ENCODE measurements at regions not wholly inside any gene's neighbourhood (a gene's known extent, or its start where the extent isn't known, plus 50 kb on each side); places are given as distances from the start of the nearest gene placed in this dataset.

DNA sequence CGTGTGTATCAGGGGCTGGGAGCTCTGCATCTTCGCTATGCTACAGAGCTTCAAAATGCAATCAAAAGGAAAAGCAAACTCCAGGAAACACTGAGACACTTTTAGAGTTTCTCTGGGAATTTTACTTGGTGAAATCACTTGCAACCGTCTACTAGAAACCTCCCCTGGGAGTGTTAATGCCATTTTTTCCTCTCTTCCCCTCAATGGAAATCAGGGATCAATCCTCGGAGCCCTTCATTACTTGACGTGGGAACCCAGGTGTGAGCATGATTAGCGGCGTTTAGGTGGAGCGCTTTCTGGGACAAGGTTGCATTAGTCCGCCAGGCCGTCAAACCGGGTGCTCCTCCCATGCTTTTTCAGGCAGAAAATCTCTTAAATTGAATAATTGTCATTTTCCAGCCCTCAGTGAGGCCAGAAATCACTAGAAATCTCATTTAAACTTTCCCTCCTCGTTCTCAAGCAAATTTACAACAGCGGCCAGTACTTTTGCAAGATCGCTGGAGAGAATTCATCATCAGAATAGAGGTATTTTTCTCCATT lies 191.3 kb downstream of the IRX1 start:
- no peak for DNase-seq
- Histone ChIP-seq H4K5ac (ENCODE audit: insufficient read length, low read depth, low read length) (no peak overlapping the region), H2AK5ac (ENCODE audit: insufficient read length, low read length) (no peak overlapping the region), H3K79me2 (ENCODE audit: insufficient read depth, low read length) (no peaks in the 10 kb centered on the region), H3K4me2 (ENCODE audit: insufficient read depth, insufficient read length, low read length) (no peak overlapping the region), H2AFZ (ENCODE audit: low read length) (no peak overlapping the region), H2BK20ac (ENCODE audit: low read depth, low read length, poor library complexity, severe bottlenecking) (no peak overlapping the region), H3K27ac (ENCODE audit: insufficient read length, low read depth, low read length) (peak overlapping the region; percentile 36), H2BK5ac (ENCODE audit: insufficient read length, low read length) (no peak overlapping the region), H3K27me3 (ENCODE audit: insufficient read depth, low read length) (no peaks in the 10 kb centered on the region), H3K56ac (ENCODE audit: insufficient read length, low read depth, low read length) (no peak overlapping the region), H2BK120ac (ENCODE audit: low read depth, low read length, poor library complexity, severe bottlenecking) (no peak overlapping the region), H4K91ac (ENCODE audit: insufficient read length, low read depth, low read length) (no peak overlapping the region), H3K18ac (ENCODE audit: insufficient read length, low read depth, low read length) (no peak overlapping the region), H3K9me3 (ENCODE audit: control insufficient read depth, low read depth, low read length) (no peaks in the 10 kb centered on the region), H3T11ph (ENCODE audit: low read length) (no peak overlapping the region), H2BK12ac (ENCODE audit: insufficient read length, low read depth, low read length) (no peak overlapping the region), H3K14ac (ENCODE audit: insufficient read depth, low read length) (no peak overlapping the region), H3K23me2 (ENCODE audit: insufficient read length, low read depth, low read length, poor library complexity, severe bottlenecking) (peaks cover 3% of the 10 kb centered on the region), H3K79me1 (ENCODE audit: insufficient read depth, low read depth, low read length, poor library complexity, severe bottlenecking) (no peaks in the 10 kb centered on the region), H4K8ac (replicated peaks; ENCODE audit: insufficient read length, low read depth, low read length) (no peak overlapping the region), H3K23ac (ENCODE audit: insufficient read length, low read depth, low read length) (no peak overlapping the region), H3K4me1 (ENCODE audit: insufficient read depth, low read length) (peaks cover 7% of the 10 kb centered on the region; the same call in 1 of the 2 replicates), H4K20me1 (ENCODE audit: control insufficient read depth, insufficient read depth, insufficient read length) (no peaks in the 10 kb centered on the region), H3K4ac (ENCODE audit: low read depth, low read length) (no peak overlapping the region), H3K9ac (ENCODE audit: extremely low read depth, insufficient read length, low read length) (no peak overlapping the region), H2BK15ac (ENCODE audit: low read depth, low read length) (no peak overlapping the region)
- Mint-ChIP-seq H3K27me3 (ENCODE audit: low read depth) (peaks cover 7% of the 10 kb centered on the region), H3K4me1 (peaks cover 12 to 33% of the 10 kb centered on the region in 2 experiments), H3K4me3 (peak overlapping the region in 1 of 2 experiments; percentile 6; a peak in 1 of 5 replicates), H3K27ac (no peak overlapping the region), H3K36me3 (ENCODE audit: insufficient read depth in 1 of 3, low read depth in 3 of 3) (no peaks in the 10 kb centered on the region; a peak in 1 of 7 replicates), H3K9me3 (no peaks in the 10 kb centered on the region; a peak in 1 of 5 replicates)
- WGBS (ENCODE audit: extremely low coverage, insufficient read length, low lambda C conversion rate): no CpG with 5 or more reads among the region's 14 CpGs
- TF ChIP-seq, protein P1, sequence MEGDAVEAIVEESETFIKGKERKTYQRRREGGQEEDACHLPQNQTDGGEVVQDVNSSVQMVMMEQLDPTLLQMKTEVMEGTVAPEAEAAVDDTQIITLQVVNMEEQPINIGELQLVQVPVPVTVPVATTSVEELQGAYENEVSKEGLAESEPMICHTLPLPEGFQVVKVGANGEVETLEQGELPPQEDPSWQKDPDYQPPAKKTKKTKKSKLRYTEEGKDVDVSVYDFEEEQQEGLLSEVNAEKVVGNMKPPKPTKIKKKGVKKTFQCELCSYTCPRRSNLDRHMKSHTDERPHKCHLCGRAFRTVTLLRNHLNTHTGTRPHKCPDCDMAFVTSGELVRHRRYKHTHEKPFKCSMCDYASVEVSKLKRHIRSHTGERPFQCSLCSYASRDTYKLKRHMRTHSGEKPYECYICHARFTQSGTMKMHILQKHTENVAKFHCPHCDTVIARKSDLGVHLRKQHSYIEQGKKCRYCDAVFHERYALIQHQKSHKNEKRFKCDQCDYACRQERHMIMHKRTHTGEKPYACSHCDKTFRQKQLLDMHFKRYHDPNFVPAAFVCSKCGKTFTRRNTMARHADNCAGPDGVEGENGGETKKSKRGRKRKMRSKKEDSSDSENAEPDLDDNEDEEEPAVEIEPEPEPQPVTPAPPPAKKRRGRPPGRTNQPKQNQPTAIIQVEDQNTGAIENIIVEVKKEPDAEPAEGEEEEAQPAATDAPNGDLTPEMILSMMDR (conservative IDR thresholded peaks at IDR 0.05): no peak

Measured in H9 (cell line).